ENCODE measurements at regions not wholly inside any gene's neighbourhood (a gene's known extent, or its start where the extent isn't known, plus 50 kb on each side); places are given as distances from the start of the nearest gene placed in this dataset.
"Not testable (repeated sequence)": the region's sequence is repeated elsewhere in the genome, so short reads cannot be mapped to it uniquely, and the experiment has no call there.

DNA sequence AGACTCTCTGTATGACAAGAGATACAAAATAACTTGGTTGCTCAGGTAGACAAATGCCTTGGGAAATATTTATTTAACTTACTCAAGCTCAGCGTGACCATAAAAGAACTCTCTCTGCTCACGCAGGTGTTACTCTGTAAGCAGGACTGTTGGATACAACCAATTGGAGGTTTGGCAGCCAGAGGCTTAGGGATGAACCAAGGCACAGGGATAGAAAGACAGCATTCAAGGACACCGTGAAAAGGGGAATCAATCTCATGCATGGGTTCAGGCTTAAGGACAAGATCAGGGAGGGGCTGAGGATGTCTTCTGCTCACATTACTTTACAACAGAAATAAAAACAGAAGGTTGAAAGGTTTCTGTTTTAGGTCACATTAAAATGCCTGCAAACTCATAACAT is 389.0 kb upstream of the BRINP1 start:
- DNase-seq (ENCODE audit: low spot score): no peak

DNA sequence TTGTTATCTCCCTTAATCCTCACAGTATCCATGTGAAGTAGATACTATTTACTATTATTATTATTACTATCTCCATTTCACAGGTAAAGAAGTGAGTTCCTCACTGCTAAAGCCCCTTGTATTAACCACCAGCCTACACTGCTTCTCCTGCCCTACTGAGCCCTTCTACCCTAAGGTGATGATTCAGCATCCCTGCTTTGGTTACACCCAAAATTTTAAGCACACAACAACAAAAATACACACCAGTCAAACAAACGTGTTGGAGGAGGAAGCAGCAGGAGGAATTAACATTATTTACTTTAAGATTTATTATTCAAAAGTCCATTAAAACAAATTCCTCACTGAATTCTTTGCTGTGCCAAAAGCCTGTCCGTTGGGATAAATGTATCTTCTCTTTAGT is 370.2 kb upstream of the BRINP1 start:
- no peak for DNase-seq (ENCODE audit: low spot score)

GRCh38 chr9:119736491-119737454 is 367.5 kb upstream of the BRINP1 start:
- no peak for DNase-seq (ENCODE audit: low spot score)

- DNase-seq (ENCODE audit: low spot score): no peak
These were observed 358.8 kb upstream of the BRINP1 start for GRCh38 chr9:119727988-119728387.

- no peak for DNase-seq (ENCODE audit: low spot score)
These were observed 356.8 kb upstream of the BRINP1 start for GRCh38 chr9:119726035-119726434.

- no peak for DNase-seq (ENCODE audit: low spot score)
These were observed 353.1 kb upstream of the BRINP1 start for GRCh38 chr9:119722384-119722783.

- DNase-seq (ENCODE audit: low spot score): no peak
These were observed 343.1 kb upstream of the BRINP1 start for GRCh38 chr9:119712325-119712724.

- DNase-seq (ENCODE audit: low spot score): no peak
These were observed 340.2 kb upstream of the BRINP1 start for GRCh38 chr9:119709431-119709830.

DNA sequence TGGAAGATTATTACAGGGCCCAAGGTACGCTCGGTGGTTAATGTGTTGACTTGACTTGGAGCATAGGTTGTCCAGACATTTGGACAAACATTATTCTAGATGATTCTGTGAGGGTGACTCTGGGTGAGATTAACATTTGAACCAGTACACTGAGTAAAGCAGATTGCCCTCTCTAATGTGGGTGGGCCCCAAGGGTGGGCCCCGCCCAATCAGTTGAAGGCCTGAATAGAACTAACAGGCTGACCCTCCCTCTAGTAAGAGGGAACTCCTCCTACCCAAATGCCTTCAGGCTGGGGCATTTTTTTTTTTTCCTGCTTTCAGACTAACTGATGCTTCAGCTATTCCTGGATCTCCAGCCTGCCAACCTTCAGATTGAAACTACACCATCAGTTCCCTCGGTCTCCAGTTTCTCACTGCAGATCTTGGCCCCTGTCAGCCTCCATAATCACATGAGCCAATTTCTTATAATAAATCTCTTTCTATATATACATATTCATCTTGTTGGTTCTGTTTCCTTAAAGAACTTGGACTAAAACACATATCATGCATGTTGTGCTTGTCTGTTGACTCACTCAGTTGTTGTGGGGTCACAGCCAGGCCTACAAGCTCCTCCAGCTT is 338.1 kb upstream of the BRINP1 start:
- DNase-seq (ENCODE audit: low spot score): no peak

DNA sequence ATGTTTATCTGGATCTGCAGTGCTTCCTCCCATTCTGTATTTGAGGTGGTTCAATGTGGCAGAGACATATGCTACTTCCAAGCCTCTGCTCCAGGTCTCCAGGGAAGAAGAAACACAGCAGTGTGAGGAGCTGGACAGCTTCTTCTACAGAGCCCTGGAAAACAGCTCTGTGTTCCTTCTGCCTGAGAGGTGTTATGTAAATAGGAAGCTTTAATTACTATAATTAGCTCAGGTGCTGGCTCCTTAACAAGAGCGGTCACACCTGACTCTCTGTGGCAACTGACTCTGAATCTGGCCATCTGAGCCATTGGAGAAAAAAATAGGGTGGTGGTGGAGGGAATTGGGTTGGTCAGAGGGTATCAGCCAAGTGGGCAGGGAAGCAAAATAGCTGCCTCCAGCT is 332.4 kb upstream of the BRINP1 start:
- no peak for DNase-seq (ENCODE audit: low spot score)

DNA sequence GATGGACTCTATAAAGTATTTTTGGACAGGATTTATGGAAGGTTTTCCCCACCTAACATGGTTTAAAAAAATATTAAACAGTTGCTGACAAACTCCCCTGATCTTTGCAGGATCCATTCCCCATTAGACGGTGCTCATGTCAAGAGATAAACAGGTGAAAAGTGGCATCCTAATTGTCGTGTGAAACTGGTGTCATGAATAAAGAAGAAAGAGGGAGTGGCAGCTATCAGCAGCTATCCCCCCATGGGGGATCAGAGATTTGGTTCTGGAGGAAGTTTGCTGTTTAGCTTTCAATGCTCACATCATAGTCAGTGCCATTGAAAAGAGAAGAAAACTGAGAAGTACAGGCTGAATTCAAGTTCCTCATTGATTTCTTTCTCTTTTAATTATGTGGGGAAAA is 329.3 kb upstream of the BRINP1 start:
- DNase-seq (ENCODE audit: low spot score): no peak

GRCh38 chr9:119697996-119698395 is 328.8 kb upstream of the BRINP1 start:
- DNase-seq (ENCODE audit: low spot score): no peak

GRCh38 chr9:119689879-119690278 is 320.6 kb upstream of the BRINP1 start:
- DNase-seq (ENCODE audit: low spot score): no peak

DNA sequence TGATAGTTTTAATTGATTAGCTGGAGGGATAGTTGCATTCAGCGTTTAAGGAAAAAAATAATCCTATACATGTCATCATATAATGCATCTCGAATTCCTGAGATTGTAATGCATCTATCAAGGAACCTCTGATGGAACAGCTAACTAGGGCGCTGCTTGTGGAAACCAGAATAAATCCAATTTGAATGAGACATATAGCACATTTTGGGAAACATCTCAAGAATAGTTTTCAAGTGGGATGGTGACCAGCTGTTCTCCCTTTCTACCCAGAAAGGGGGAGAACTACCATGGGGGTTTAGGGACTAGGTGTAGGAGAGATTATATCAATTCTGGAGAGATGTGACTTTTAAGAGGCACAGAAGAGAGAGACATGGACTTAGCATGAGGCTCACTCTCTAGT is 319.3 kb upstream of the BRINP1 start:
- DNase-seq (ENCODE audit: low spot score): no peak

DNA sequence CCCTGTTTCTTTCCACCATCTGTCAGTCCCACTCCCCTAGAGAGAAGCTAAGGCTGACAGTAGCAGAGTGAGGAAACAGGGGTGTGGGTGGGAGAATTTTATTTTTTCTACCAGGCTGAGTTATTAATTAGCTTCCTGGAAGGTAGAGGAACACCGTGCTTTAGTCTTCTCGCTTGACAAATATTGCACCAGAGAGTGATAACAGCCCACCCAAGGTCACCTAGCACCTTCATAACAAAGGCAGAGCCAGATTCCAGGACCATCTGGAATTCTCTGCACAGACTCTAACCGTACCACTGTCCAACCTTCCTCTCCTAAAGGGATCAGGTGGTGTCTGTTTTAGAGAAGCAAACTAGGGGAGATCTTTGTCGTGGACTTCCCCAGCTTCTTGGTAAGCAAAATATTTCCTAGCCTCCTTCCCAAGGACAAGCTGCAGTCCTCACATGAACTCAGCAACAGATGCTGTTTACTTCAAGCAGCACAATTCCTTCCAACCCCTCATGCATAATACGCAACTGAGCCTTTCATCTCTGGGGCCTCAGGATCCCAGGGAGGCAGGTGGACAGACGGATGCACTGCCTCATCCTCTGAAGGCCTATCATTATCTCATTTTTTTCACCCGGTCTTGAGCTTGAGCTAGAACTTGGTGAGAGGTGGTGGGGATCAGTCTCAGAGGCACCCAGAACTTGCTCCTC is 308.7 kb upstream of the BRINP1 start:
- DNase-seq (ENCODE audit: low spot score): no peak

- DNase-seq (ENCODE audit: low spot score): no peak
These were observed 306.7 kb upstream of the BRINP1 start for GRCh38 chr9:119675951-119676350.

DNA sequence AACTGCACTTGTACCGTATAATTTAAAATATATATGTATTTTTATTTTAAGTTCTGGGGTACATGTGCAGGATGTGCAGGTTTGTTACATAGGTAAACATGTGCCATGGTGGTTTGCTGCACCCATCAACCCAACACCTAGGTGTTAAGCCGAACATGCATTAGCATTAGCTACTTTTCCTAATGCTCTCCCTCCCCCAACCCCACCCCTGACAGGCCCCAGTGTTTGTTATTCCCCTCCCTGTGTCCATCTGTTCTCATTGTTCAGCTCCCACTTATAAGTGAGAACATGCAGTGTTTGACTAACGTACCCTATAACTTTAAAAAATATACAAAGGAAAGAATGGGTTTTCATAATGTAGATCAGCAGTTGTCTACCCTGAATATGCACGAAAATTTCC is 303.5 kb upstream of the BRINP1 start:
- DNase-seq (ENCODE audit: low spot score): not testable (repeated sequence)

DNA sequence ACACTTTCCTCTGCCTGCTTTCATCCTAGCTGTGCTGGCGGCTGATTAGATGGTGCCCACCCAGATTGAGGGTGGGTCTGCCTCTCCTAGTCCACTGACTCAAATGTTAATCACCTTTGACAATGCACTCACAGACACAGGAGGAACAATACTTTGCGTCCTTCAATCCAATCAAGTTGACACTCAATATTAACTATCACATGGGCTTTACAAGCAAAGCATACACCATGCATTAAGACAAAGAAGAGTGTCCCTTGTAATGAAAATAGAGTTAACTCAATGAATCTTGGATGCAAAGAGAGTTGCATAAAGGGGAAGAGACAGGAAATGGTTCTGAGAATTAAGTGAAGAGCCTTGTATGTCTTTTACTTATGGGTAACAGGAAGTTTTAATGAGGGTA is 298.7 kb upstream of the BRINP1 start:
- DNase-seq (ENCODE audit: low spot score): no peak

DNA sequence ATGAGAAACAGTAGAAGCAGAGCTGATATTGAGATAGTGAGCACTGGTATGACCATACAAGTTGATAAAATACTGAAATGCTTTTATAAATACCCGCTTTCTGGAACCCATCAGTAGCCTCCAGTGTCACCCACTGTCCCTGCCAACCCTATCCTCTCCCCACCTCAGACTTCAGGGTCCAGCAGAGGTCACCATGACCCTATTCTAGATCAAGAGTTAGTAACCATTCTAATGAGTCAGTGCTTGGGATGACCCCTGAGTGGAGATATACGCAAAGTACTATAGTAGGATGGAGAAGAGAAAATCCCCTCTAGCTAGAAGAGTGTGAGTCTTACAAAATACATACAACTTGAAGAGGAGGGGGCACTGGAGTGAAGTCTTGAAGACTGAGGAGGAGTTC is 297.9 kb upstream of the BRINP1 start:
- DNase-seq (ENCODE audit: low spot score): no peak

DNA sequence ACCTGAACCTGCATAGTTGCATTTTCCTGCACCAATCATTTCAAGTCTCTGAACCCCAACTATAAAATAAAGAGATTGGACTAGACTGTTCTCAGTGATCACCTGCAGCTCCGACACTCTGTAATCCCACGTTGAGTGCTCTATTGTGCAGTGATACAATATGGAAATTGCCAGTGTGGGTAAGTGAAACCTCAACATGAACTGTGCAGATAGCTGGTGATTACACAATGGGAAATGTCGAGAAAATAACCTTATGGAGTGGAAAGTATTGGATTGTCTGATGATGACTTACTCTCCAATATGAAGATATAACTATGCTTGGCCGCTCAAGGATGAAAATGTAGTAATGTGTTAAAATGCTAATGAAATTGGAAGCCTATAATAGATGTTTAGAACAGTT is 293.1 kb upstream of the BRINP1 start:
- DNase-seq (ENCODE audit: low spot score): no peak

DNA sequence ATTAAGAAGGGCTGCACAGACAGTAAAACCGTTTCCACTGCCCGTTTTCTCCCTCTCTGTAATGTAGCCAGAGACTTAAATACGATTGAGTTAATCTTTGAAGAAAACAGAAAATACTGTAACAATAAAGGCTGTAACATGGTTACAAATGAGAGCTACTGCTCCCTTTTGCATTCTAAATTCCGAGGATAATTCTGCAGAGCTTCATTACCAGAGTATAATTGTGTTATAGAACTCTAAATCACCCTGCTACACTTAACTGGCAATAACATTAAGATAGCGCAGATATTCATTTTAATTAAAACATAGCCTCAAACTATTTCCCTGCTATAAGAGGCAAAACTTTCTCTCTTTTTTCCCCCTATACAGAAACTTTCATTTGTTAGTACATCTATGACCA is 283.7 kb upstream of the BRINP1 start:
- no peak for DNase-seq (ENCODE audit: low spot score)

DNA sequence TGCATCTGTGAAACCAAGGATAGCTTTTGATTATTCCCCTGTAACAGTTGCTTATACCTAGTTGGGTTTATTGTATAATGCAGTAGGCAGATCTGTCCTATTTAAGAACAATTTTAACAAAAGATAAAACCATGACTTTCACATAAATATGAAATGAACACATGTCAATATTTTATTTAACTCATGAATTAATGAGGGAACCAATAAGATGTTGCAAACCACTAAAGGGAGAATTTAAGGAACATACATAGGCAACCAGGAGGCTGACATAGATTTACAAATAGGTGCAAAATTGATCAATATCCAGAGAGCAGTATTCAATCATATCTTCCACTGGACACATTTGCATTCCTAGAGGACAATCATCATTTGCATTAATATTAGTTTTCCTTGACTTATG is 280.0 kb upstream of the BRINP1 start:
- no peak for DNase-seq (ENCODE audit: low spot score)
